ENCODE measurements at regions not wholly inside any gene's neighbourhood (a gene's known extent, or its start where the extent isn't known, plus 50 kb on each side); places are given as distances from the start of the nearest gene placed in this dataset.

DNA sequence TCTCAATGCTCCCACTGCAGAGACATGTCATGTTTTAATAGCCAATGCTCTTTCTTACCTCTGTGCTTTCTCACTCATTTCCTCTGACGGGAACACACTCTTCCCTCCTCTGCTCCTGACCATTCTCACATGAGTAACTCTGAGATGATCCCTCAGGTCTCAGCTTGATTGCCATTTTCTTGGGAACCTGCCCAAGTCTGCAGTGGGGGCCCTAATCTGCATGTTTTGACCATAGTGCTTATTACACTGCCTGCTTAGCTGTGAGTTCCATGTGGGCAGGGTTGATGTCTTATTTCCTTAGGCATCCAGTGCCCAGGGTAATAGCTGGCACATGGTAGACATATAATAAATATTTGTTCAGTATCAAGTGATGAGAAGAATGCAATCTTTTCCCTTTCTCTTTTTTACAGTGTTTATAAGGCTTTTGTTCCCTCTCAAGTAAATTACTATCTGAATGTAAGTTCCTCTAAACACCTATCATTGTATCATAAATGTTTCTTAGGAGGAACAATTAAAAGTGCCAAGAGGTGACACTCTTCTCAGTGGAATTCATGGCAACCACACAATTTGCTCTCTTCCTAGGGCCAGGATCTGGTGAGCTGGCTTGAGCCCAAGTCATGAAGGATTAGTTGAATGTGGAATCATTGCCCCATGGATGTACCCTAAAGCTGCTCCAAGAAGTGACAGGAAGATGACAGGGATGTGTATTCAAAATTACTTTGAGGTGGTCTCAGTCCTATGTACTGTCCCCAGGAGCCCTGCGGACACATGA is 485.4 kb upstream of the USP24 start:
- POLR2A ChIA-PET: no interaction called here
- DNase-seq (ENCODE audit: low spot score) (no peak), ATAC-seq (no peak)
- H3K27ac Mint-ChIP-seq: no peak overlapping the region
- H3K4me1 Mint-ChIP-seq: no peaks in the 10 kb centered on the region; the same call in 1 of the 2 replicates
- H3K4me3 Mint-ChIP-seq: no peak overlapping the region
- H3K36me3 Mint-ChIP-seq: no peaks in the 10 kb centered on the region
- H3K9me3 Mint-ChIP-seq: peaks cover 10% of the 10 kb centered on the region
- CTCF ChIA-PET: no interaction called here
- H3K27me3 Mint-ChIP-seq (ENCODE audit: low read depth): no peaks in the 10 kb centered on the region; the same call in 1 of the 2 replicates
- TF ChIP-seq, protein P1, sequence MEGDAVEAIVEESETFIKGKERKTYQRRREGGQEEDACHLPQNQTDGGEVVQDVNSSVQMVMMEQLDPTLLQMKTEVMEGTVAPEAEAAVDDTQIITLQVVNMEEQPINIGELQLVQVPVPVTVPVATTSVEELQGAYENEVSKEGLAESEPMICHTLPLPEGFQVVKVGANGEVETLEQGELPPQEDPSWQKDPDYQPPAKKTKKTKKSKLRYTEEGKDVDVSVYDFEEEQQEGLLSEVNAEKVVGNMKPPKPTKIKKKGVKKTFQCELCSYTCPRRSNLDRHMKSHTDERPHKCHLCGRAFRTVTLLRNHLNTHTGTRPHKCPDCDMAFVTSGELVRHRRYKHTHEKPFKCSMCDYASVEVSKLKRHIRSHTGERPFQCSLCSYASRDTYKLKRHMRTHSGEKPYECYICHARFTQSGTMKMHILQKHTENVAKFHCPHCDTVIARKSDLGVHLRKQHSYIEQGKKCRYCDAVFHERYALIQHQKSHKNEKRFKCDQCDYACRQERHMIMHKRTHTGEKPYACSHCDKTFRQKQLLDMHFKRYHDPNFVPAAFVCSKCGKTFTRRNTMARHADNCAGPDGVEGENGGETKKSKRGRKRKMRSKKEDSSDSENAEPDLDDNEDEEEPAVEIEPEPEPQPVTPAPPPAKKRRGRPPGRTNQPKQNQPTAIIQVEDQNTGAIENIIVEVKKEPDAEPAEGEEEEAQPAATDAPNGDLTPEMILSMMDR (IDR thresholded peaks at IDR 0.05): no peak

GRCh38 chr1:55699228-55699627 is 484.1 kb upstream of the USP24 start:
- ATAC-seq (no peak), DNase-seq (ENCODE audit: low spot score) (no peak)
- ChIA-PET POLR2A (no interaction called here), CTCF (no interaction called here)
- Mint-ChIP-seq H3K27me3 (ENCODE audit: low read depth) (no peaks in the 10 kb centered on the region; the same call in 1 of the 2 replicates), H3K9me3 (peaks cover 3% of the 10 kb centered on the region; the same call in 1 of the 2 replicates), H3K27ac (no peak overlapping the region), H3K36me3 (no peaks in the 10 kb centered on the region), H3K4me3 (no peak overlapping the region), H3K4me1 (no peaks in the 10 kb centered on the region; the same call in 1 of the 2 replicates)
- TF ChIP-seq GABPB1 (CRISPR knock-in tag; IDR thresholded peaks at IDR 0.05): no peak
- TF ChIP-seq ZNF232 (CRISPR knock-in tag; IDR thresholded peaks at IDR 0.05): no peak
- TF ChIP-seq, protein P2, sequence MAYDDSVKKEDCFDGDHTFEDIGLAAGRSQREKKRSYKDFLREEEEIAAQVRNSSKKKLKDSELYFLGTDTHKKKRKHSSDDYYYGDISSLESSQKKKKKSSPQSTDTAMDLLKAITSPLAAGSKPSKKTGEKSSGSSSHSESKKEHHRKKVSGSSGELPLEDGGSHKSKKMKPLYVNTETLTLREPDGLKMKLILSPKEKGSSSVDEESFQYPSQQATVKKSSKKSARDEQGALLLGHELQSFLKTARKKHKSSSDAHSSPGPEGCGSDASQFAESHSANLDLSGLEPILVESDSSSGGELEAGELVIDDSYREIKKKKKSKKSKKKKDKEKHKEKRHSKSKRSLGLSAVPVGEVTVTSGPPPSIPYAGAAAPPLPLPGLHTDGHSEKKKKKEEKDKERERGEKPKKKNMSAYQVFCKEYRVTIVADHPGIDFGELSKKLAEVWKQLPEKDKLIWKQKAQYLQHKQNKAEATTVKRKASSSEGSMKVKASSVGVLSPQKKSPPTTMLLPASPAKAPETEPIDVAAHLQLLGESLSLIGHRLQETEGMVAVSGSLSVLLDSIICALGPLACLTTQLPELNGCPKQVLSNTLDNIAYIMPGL (CRISPR knock-in tag; IDR thresholded peaks at IDR 0.05): no peak
- TF ChIP-seq IRF2 (CRISPR knock-in tag; IDR thresholded peaks at IDR 0.05; ENCODE audit: borderline replicate concordance, low read depth): no peak
- TF ChIP-seq, protein P3, sequence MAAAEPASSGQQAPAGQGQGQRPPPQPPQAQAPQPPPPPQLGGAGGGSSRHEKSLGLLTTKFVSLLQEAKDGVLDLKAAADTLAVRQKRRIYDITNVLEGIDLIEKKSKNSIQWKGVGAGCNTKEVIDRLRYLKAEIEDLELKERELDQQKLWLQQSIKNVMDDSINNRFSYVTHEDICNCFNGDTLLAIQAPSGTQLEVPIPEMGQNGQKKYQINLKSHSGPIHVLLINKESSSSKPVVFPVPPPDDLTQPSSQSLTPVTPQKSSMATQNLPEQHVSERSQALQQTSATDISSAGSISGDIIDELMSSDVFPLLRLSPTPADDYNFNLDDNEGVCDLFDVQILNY (CRISPR knock-in tag; IDR thresholded peaks at IDR 0.05): no peak
- no peak for TF ChIP-seq NFYB (CRISPR knock-in tag; conservative IDR thresholded peaks at IDR 0.05; ENCODE audit: low read depth)

DNA sequence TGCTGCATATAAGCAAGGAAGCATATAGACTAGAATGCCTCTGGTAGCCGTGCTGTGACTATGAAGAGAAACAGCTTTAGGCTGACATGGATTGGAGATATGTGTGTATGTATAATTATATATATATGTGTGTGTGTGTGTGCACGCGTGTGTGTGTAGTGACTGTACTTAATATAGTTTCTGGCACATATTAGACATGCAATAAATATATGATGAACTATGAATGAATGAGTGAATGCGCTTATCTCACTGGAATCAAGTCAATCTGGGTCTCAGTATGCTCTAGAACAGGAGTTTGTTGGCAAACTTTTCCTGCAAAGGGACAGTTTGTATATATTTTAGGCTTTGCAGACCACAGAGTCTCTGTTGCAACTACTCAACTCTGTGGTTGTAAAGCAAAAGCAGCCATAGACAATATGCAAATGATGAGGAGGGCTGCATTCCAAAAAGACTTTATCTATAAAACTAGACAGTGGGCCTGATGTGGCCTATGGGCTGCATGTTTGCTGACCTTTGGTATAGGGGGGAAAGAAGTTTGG is 482.9 kb upstream of the USP24 start:
- Mint-ChIP-seq H3K27ac (no peak overlapping the region), H3K27me3 (ENCODE audit: low read depth) (no peaks in the 10 kb centered on the region; the same call in 1 of the 2 replicates), H3K4me1 (no peaks in the 10 kb centered on the region; the same call in 1 of the 2 replicates), H3K36me3 (no peaks in the 10 kb centered on the region), H3K9me3 (no peaks in the 10 kb centered on the region), H3K4me3 (no peak overlapping the region)
- ATAC-seq (no peak), DNase-seq (ENCODE audit: low spot score) (no peak)
- POLR2A ChIA-PET: no interaction called here
- CTCF ChIA-PET: no interaction called here
- TF ChIP-seq ZBTB43 (CRISPR knock-in tag; IDR thresholded peaks at IDR 0.05): no peak
- TF ChIP-seq ZNF416 (CRISPR knock-in tag; IDR thresholded peaks at IDR 0.05): no peak
- TF ChIP-seq NFE2L1 (CRISPR knock-in tag; IDR thresholded peaks at IDR 0.05): no peak
- TF ChIP-seq, protein P4, sequence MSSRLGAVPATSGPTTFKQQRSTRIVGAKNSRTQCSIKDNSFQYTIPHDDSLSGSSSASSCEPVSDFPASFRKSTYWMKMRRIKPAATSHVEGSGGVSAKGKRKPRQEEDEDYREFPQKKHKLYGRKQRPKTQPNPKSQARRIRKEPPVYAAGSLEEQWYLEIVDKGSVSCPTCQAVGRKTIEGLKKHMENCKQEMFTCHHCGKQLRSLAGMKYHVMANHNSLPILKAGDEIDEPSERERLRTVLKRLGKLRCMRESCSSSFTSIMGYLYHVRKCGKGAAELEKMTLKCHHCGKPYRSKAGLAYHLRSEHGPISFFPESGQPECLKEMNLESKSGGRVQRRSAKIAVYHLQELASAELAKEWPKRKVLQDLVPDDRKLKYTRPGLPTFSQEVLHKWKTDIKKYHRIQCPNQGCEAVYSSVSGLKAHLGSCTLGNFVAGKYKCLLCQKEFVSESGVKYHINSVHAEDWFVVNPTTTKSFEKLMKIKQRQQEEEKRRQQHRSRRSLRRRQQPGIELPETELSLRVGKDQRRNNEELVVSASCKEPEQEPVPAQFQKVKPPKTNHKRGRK (CRISPR knock-in tag; IDR thresholded peaks at IDR 0.05; ENCODE audit: borderline replicate concordance): no peak
- no peak for TF ChIP-seq CDX4 (CRISPR knock-in tag; IDR thresholded peaks at IDR 0.05; ENCODE audit: borderline replicate concordance)
- no peak for TF ChIP-seq ELF4 (CRISPR knock-in tag; IDR thresholded peaks at IDR 0.05; ENCODE audit: low read depth)
- TF ChIP-seq, protein P5, sequence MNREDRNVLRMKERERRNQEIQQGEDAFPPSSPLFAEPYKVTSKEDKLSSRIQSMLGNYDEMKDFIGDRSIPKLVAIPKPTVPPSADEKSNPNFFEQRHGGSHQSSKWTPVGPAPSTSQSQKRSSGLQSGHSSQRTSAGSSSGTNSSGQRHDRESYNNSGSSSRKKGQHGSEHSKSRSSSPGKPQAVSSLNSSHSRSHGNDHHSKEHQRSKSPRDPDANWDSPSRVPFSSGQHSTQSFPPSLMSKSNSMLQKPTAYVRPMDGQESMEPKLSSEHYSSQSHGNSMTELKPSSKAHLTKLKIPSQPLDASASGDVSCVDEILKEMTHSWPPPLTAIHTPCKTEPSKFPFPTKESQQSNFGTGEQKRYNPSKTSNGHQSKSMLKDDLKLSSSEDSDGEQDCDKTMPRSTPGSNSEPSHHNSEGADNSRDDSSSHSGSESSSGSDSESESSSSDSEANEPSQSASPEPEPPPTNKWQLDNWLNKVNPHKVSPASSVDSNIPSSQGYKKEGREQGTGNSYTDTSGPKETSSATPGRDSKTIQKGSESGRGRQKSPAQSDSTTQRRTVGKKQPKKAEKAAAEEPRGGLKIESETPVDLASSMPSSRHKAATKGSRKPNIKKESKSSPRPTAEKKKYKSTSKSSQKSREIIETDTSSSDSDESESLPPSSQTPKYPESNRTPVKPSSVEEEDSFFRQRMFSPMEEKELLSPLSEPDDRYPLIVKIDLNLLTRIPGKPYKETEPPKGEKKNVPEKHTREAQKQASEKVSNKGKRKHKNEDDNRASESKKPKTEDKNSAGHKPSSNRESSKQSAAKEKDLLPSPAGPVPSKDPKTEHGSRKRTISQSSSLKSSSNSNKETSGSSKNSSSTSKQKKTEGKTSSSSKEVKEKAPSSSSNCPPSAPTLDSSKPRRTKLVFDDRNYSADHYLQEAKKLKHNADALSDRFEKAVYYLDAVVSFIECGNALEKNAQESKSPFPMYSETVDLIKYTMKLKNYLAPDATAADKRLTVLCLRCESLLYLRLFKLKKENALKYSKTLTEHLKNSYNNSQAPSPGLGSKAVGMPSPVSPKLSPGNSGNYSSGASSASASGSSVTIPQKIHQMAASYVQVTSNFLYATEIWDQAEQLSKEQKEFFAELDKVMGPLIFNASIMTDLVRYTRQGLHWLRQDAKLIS (CRISPR knock-in tag; IDR thresholded peaks at IDR 0.05; ENCODE audit: borderline replicate concordance): no peak
- no peak for TF ChIP-seq SOX15 (CRISPR knock-in tag; IDR thresholded peaks at IDR 0.05)
